IPS DF 19.7 (cell line): ENCODE measurements at regions not wholly inside any gene's neighbourhood (a gene's known extent, or its start where the extent isn't known, plus 50 kb on each side); places are given as distances from the start of the nearest gene placed in this dataset.
A peak's percentile ranks its signal among the peaks of the same experiment; 100 is the strongest.

Experiments used
- DNase-seq: peaks from one replicate; pipeline ENCODE4 v3.0.0-alpha.2; 2013; ENCODE audit warnings: low read depth, low spot score

GRCh38 chr10:78535716-78536218, 502.1 kb downstream of the RPS24 start:
- DNase-seq, result no peak

GRCh38 chr10:78537018-78537417, 503.4 kb downstream of the RPS24 start:
- DNase-seq, result no peak

- DNase-seq, result no peak
Observed at GRCh38 chr10:78539247-78539766, 505.6 kb downstream of the RPS24 start.

- DNase-seq, result no peak
Observed at GRCh38 chr10:78540355-78541076, 506.9 kb downstream of the RPS24 start.

- DNase-seq, result no peak
Observed at GRCh38 chr10:78541481-78542140, 507.9 kb downstream of the RPS24 start.

- DNase-seq, result no peak
Observed at GRCh38 chr10:78542141-78542489, 508.5 kb downstream of the RPS24 start.

GRCh38 chr10:78542521-78542920, 508.9 kb downstream of the RPS24 start:
- no peak for DNase-seq

GRCh38 chr10:78543031-78543748, 509.5 kb downstream of the RPS24 start:
- no peak for DNase-seq

- no peak for DNase-seq
Observed at GRCh38 chr10:78543749-78544362, 510.2 kb downstream of the RPS24 start.

- DNase-seq, result no peak
Observed at GRCh38 chr10:78544423-78545090, 510.9 kb downstream of the RPS24 start.

- DNase-seq, result peak; percentile 33
Observed at GRCh38 chr10:78545756-78546155, 512.1 kb downstream of the RPS24 start.

- DNase-seq, result no peak
Observed at GRCh38 chr10:78547397-78547796, 513.7 kb downstream of the RPS24 start.

- no peak for DNase-seq
Observed at GRCh38 chr10:78547905-78548304, 514.2 kb downstream of the RPS24 start.

GRCh38 chr10:78548369-78548768, 514.7 kb downstream of the RPS24 start:
- no peak for DNase-seq

GRCh38 chr10:78549140-78549935, 515.7 kb downstream of the RPS24 start:
- DNase-seq, result no peak

GRCh38 chr10:78550090-78550489, 516.4 kb downstream of the RPS24 start:
- no peak for DNase-seq

- no peak for DNase-seq
Observed at GRCh38 chr10:78550716-78551115, 517.1 kb downstream of the RPS24 start.

GRCh38 chr10:78551184-78552005, 517.4 kb upstream of the ZMIZ1 start:
- DNase-seq, result peak; percentile 57

GRCh38 chr10:78552261-78552811, 516.4 kb upstream of the ZMIZ1 start:
- DNase-seq, result no peak
